Duodenal mucosa (tissue), 2 donors: ENCODE measurements at regions not wholly inside any gene's neighbourhood (a gene's known extent, or its start where the extent isn't known, plus 50 kb on each side); places are given as distances from the start of the nearest gene placed in this dataset.

ENCODE experiments used
- H3K27ac ChIP-seq: one replicate; pipeline ENCODE4 v1.7.0; 2013; ENCODE audit warnings: low read depth, low read length
- H3K27me3 ChIP-seq, 2 donors: one replicate each; pipeline ENCODE4 v1.7.0; 2013; ENCODE audit warnings: low read length in 2 of 2, control low read depth in 1 of 2; ENCODE audit not compliant: insufficient read depth in 2 of 2, control insufficient read depth in 1 of 2
- H3K36me3 ChIP-seq, 2 donors: one replicate each; pipeline ENCODE4 v1.7.0; 2013; ENCODE audit warnings: low read length in 2 of 2, control low read depth in 1 of 2; ENCODE audit not compliant: insufficient read depth in 2 of 2, control insufficient read depth in 1 of 2
- H3K4me1 ChIP-seq, 2 donors: one replicate each; pipeline ENCODE4 v1.7.0; 2013; ENCODE audit warnings: low read length in 2 of 2, control low read depth in 1 of 2; ENCODE audit not compliant: insufficient read depth in 2 of 2, control insufficient read depth in 1 of 2
- H3K4me3 ChIP-seq, 2 donors: one replicate each; pipeline ENCODE4 v1.7.0; 2013; ENCODE audit warnings: low read length in 2 of 2, low read depth in 1 of 2
- H3K9ac ChIP-seq, 2 donors: one replicate each; pipeline ENCODE4 v1.7.0; 2013; ENCODE audit warnings: low read length in 2 of 2, low read depth in 1 of 2
- H3K9me3 ChIP-seq, 2 donors: one replicate each; pipeline ENCODE4 v1.7.0; 2013; ENCODE audit warnings: low read length in 2 of 2, control low read depth in 1 of 2; ENCODE audit not compliant: control insufficient read depth in 1 of 2

- no peak overlapping the region for H3K9ac ChIP-seq
- H3K9me3 ChIP-seq: no peaks in the 10 kb centered on the region
- H3K27me3 ChIP-seq: no peaks in the 10 kb centered on the region
- no peak overlapping the region for H3K27ac ChIP-seq
- no peaks in the 10 kb centered on the region for H3K4me1 ChIP-seq
- no peaks in the 10 kb centered on the region for H3K36me3 ChIP-seq
- H3K4me3 ChIP-seq: peak overlapping the region; percentile 70 to 75
Measured at GRCh38 chr14:89013098-89013504, 188.7 kb downstream of the TTC8 start.

GRCh38 chr14:89013698-89014568, 189.5 kb downstream of the TTC8 start:
- no peak overlapping the region for H3K27ac ChIP-seq
- H3K4me3 ChIP-seq: peak overlapping the region; percentile 70 to 75
- no peaks in the 10 kb centered on the region for H3K4me1 ChIP-seq
- H3K9ac ChIP-seq: no peak overlapping the region
- H3K36me3 ChIP-seq: no peaks in the 10 kb centered on the region
- H3K27me3 ChIP-seq: no peaks in the 10 kb centered on the region
- no peaks in the 10 kb centered on the region for H3K9me3 ChIP-seq

GRCh38 chr14:89014569-89014850, 190.1 kb downstream of the TTC8 start:
- Histone ChIP-seq H3K9me3 (no peaks in the 10 kb centered on the region), H3K4me1 (no peaks in the 10 kb centered on the region), H3K36me3 (no peaks in the 10 kb centered on the region), H3K4me3 (no peak overlapping the region), H3K27me3 (no peaks in the 10 kb centered on the region), H3K27ac (no peak overlapping the region), H3K9ac (no peak overlapping the region)

GRCh38 chr14:89015016-89015415, 190.6 kb downstream of the TTC8 start:
- Histone ChIP-seq H3K9ac (no peak overlapping the region), H3K36me3 (no peaks in the 10 kb centered on the region), H3K9me3 (no peaks in the 10 kb centered on the region), H3K27ac (no peak overlapping the region), H3K4me1 (no peaks in the 10 kb centered on the region), H3K4me3 (no peak overlapping the region), H3K27me3 (no peaks in the 10 kb centered on the region)

- no peaks in the 10 kb centered on the region for H3K4me1 ChIP-seq
- H3K4me3 ChIP-seq: no peak overlapping the region
- H3K27me3 ChIP-seq: no peaks in the 10 kb centered on the region
- H3K9me3 ChIP-seq: no peaks in the 10 kb centered on the region
- H3K27ac ChIP-seq: no peak overlapping the region
- no peak overlapping the region for H3K9ac ChIP-seq
- no peaks in the 10 kb centered on the region for H3K36me3 ChIP-seq
Measured at GRCh38 chr14:89017417-89017816, 193.0 kb downstream of the TTC8 start.

- no peak overlapping the region for H3K4me3 ChIP-seq
- H3K27ac ChIP-seq: no peak overlapping the region
- H3K9ac ChIP-seq: no peak overlapping the region
- peaks cover 0 to 11% of the 10 kb centered on the region in 2 donors for H3K4me1 ChIP-seq
- no peaks in the 10 kb centered on the region for H3K36me3 ChIP-seq
- H3K9me3 ChIP-seq: no peaks in the 10 kb centered on the region
- H3K27me3 ChIP-seq: peaks cover 7 to 10% of the 10 kb centered on the region in 2 donors
Measured at GRCh38 chr14:89022274-89022673, 197.8 kb downstream of the TTC8 start.

GRCh38 chr14:89024691-89025090, 200.2 kb downstream of the TTC8 start:
- peaks cover 7 to 21% of the 10 kb centered on the region in 2 donors for H3K27me3 ChIP-seq
- no peak overlapping the region for H3K27ac ChIP-seq
- no peak overlapping the region for H3K9ac ChIP-seq
- no peaks in the 10 kb centered on the region for H3K36me3 ChIP-seq
- H3K4me3 ChIP-seq: no peak overlapping the region
- peaks cover 4 to 11% of the 10 kb centered on the region in 2 donors for H3K4me1 ChIP-seq
- no peaks in the 10 kb centered on the region for H3K9me3 ChIP-seq

- Histone ChIP-seq H3K27ac (no peak overlapping the region), H3K4me3 (no peak overlapping the region), H3K36me3 (no peaks in the 10 kb centered on the region), H3K4me1 (peaks cover 4 to 11% of the 10 kb centered on the region in 2 donors), H3K27me3 (peaks cover 7 to 30% of the 10 kb centered on the region in 2 donors), H3K9me3 (no peaks in the 10 kb centered on the region), H3K9ac (no peak overlapping the region)
Measured at GRCh38 chr14:89025561-89026236, 201.2 kb downstream of the TTC8 start.

GRCh38 chr14:89027097-89027740, 202.8 kb downstream of the TTC8 start:
- no peak overlapping the region for H3K27ac ChIP-seq
- no peaks in the 10 kb centered on the region for H3K9me3 ChIP-seq
- H3K4me1 ChIP-seq: peaks cover 4 to 11% of the 10 kb centered on the region in 2 donors
- peaks cover 7 to 35% of the 10 kb centered on the region in 2 donors for H3K27me3 ChIP-seq
- no peaks in the 10 kb centered on the region for H3K36me3 ChIP-seq
- H3K9ac ChIP-seq: peak overlapping the region in 1 of 2 donors; percentile 44
- H3K4me3 ChIP-seq: peak overlapping the region; percentile 74 to 77
